ENCODE measurements at regions not wholly inside any gene's neighbourhood (a gene's known extent, or its start where the extent isn't known, plus 50 kb on each side); places are given as distances from the start of the nearest gene placed in this dataset.

- H3K27ac Mint-ChIP-seq: peak overlapping the region; percentile 99
- ATAC-seq (peak; percentile 24), DNase-seq (no peak)
- H3K4me3 Mint-ChIP-seq: peak overlapping the region; percentile 94
- peaks cover 4% of the 10 kb centered on the region for H3K36me3 Mint-ChIP-seq (ENCODE audit: low read depth)
- H3K4me1 Mint-ChIP-seq: peaks cover 45% of the 10 kb centered on the region
- no peaks in the 10 kb centered on the region for H3K9me3 ChIP-seq (ENCODE audit: control insufficient read depth, low read length, poor library complexity, severe bottlenecking)
- peaks cover 6% of the 10 kb centered on the region for H3K27me3 Mint-ChIP-seq
These were observed 50.6 kb upstream of the SMNDC1 start for GRCh38 chr10:110355141-110355831.

GRCh38 chr10:110355922-110356627 is 51.4 kb upstream of the SMNDC1 start:
- Mint-ChIP-seq H3K27me3 (peaks cover 6% of the 10 kb centered on the region), H3K4me3 (peak overlapping the region; percentile 94), H3K4me1 (peaks cover 45% of the 10 kb centered on the region), H3K27ac (peak overlapping the region; percentile 99), H3K36me3 (ENCODE audit: low read depth) (peaks cover 4% of the 10 kb centered on the region)
- no peak for DNase-seq
- no peaks in the 10 kb centered on the region for H3K9me3 ChIP-seq (ENCODE audit: control insufficient read depth, low read length, poor library complexity, severe bottlenecking)
- ATAC-seq: peak; percentile 60

GRCh38 chr10:110356628-110357245 is 52.0 kb upstream of the SMNDC1 start:
- ATAC-seq (peak; percentile 71), DNase-seq (peak; percentile 27 to 50 (median 43))
- peaks cover 6% of the 10 kb centered on the region for H3K27me3 Mint-ChIP-seq
- H3K4me1 Mint-ChIP-seq: peaks cover 46% of the 10 kb centered on the region
- H3K27ac Mint-ChIP-seq: peak overlapping the region; percentile 99
- peak overlapping the region; percentile 94 for H3K4me3 Mint-ChIP-seq
- peaks cover 4% of the 10 kb centered on the region for H3K36me3 Mint-ChIP-seq (ENCODE audit: low read depth)
- H3K9me3 ChIP-seq (ENCODE audit: control insufficient read depth, low read length, poor library complexity, severe bottlenecking): no peaks in the 10 kb centered on the region

- Mint-ChIP-seq H3K36me3 (ENCODE audit: low read depth) (peaks cover 5% of the 10 kb centered on the region), H3K27ac (peak overlapping the region; percentile 99), H3K4me1 (peaks cover 50% of the 10 kb centered on the region), H3K27me3 (peaks cover 6% of the 10 kb centered on the region), H3K4me3 (peak overlapping the region; percentile 94)
- H3K9me3 ChIP-seq (ENCODE audit: control insufficient read depth, low read length, poor library complexity, severe bottlenecking): no peaks in the 10 kb centered on the region
- ATAC-seq (peak; percentile 27), DNase-seq (peak in 2 of 3 donors; percentile 22 to 30)
These were observed 52.6 kb upstream of the SMNDC1 start for GRCh38 chr10:110357252-110357780.

- Mint-ChIP-seq H3K4me1 (peaks cover 50% of the 10 kb centered on the region), H3K36me3 (ENCODE audit: low read depth) (peaks cover 5% of the 10 kb centered on the region), H3K4me3 (peak overlapping the region; percentile 94), H3K27me3 (peaks cover 6% of the 10 kb centered on the region), H3K27ac (peak overlapping the region; percentile 99)
- ATAC-seq (no peak), DNase-seq (no peak)
- H3K9me3 ChIP-seq (ENCODE audit: control insufficient read depth, low read length, poor library complexity, severe bottlenecking): no peaks in the 10 kb centered on the region
These were observed 53.2 kb upstream of the SMNDC1 start for GRCh38 chr10:110357871-110358270.

GRCh38 chr10:110358278-110358677 is 53.6 kb upstream of the SMNDC1 start:
- DNase-seq (no peak), ATAC-seq (no peak)
- H3K27me3 Mint-ChIP-seq: peaks cover 6% of the 10 kb centered on the region
- H3K27ac Mint-ChIP-seq: peak overlapping the region; percentile 99
- H3K36me3 Mint-ChIP-seq (ENCODE audit: low read depth): peaks cover 5% of the 10 kb centered on the region
- H3K9me3 ChIP-seq (ENCODE audit: control insufficient read depth, low read length, poor library complexity, severe bottlenecking): no peaks in the 10 kb centered on the region
- H3K4me1 Mint-ChIP-seq: peaks cover 50% of the 10 kb centered on the region
- peak overlapping the region; percentile 87 for H3K4me3 Mint-ChIP-seq

- peaks cover 5% of the 10 kb centered on the region for H3K36me3 Mint-ChIP-seq (ENCODE audit: low read depth)
- DNase-seq: no peak
- H3K27ac Mint-ChIP-seq: peak overlapping the region; percentile 99
- peaks cover 6% of the 10 kb centered on the region for H3K27me3 Mint-ChIP-seq
- peaks cover 49% of the 10 kb centered on the region for H3K4me1 Mint-ChIP-seq
- H3K4me3 Mint-ChIP-seq: peak overlapping the region; percentile 87
- H3K9me3 ChIP-seq (ENCODE audit: control insufficient read depth, low read length, poor library complexity, severe bottlenecking): no peaks in the 10 kb centered on the region
- no peak for ATAC-seq
These were observed 54.3 kb upstream of the SMNDC1 start for GRCh38 chr10:110358869-110359629.

GRCh38 chr10:110360857-110361474 is 56.2 kb upstream of the SMNDC1 start:
- Mint-ChIP-seq H3K27me3 (peaks cover 6% of the 10 kb centered on the region), H3K36me3 (ENCODE audit: low read depth) (peaks cover 5% of the 10 kb centered on the region), H3K4me1 (peaks cover 30% of the 10 kb centered on the region), H3K4me3 (no peak overlapping the region), H3K27ac (no peak overlapping the region)
- no peaks in the 10 kb centered on the region for H3K9me3 ChIP-seq (ENCODE audit: control insufficient read depth, low read length, poor library complexity, severe bottlenecking)
- no peak for ATAC-seq
- no peak for DNase-seq

- peaks cover 6% of the 10 kb centered on the region for H3K27me3 Mint-ChIP-seq
- H3K4me3 Mint-ChIP-seq: peak overlapping the region; percentile 5
- no peaks in the 10 kb centered on the region for H3K9me3 ChIP-seq (ENCODE audit: control insufficient read depth, low read length, poor library complexity, severe bottlenecking)
- H3K4me1 Mint-ChIP-seq: peaks cover 24% of the 10 kb centered on the region
- H3K36me3 Mint-ChIP-seq (ENCODE audit: low read depth): peaks cover 2% of the 10 kb centered on the region
- DNase-seq (no peak), ATAC-seq (no peak)
- no peak overlapping the region for H3K27ac Mint-ChIP-seq
These were observed 57.2 kb upstream of the SMNDC1 start for GRCh38 chr10:110361800-110362456.

- ATAC-seq (peak; percentile 85), DNase-seq (no peak)
- Mint-ChIP-seq H3K4me3 (peak overlapping the region; percentile 45), H3K27ac (peak overlapping the region; percentile 10), H3K4me1 (peaks cover 10% of the 10 kb centered on the region), H3K27me3 (peaks cover 6% of the 10 kb centered on the region), H3K36me3 (ENCODE audit: low read depth) (peaks cover 2% of the 10 kb centered on the region)
- H3K9me3 ChIP-seq (ENCODE audit: control insufficient read depth, low read length, poor library complexity, severe bottlenecking): no peaks in the 10 kb centered on the region
These were observed 59.1 kb upstream of the SMNDC1 start for GRCh38 chr10:110363572-110364411.

GRCh38 chr10:110364531-110364937 is 59.8 kb upstream of the SMNDC1 start:
- Mint-ChIP-seq H3K27ac (peak overlapping the region; percentile 10), H3K4me1 (peaks cover 10% of the 10 kb centered on the region), H3K4me3 (peak overlapping the region; percentile 25), H3K27me3 (peaks cover 2% of the 10 kb centered on the region), H3K36me3 (ENCODE audit: low read depth) (peaks cover 2% of the 10 kb centered on the region)
- ATAC-seq: no peak
- no peaks in the 10 kb centered on the region for H3K9me3 ChIP-seq (ENCODE audit: control insufficient read depth, low read length, poor library complexity, severe bottlenecking)
- DNase-seq: no peak
